Naive thymus-derived CD4-positive, alpha-beta T cell (primary cell): ENCODE measurements at regions not wholly inside any gene's neighbourhood (a gene's known extent, or its start where the extent isn't known, plus 50 kb on each side); places are given as distances from the start of the nearest gene placed in this dataset.

Source experiments
- ATAC-seq: fragments of 150-1000 bp; cut with Tn5 transposase; 2 replicates; pipeline ENCODE4 v1.10.0; 2021; ENCODE audit warnings: mild to moderate bottlenecking, moderate library complexity
- CTCF ChIA-PET: fragments of 350-600 bp; sonication (Branson Sonifier 250); formaldehyde crosslinking; loops from one replicate; lab custom pipeline; 2021; ENCODE audit warnings: antibody characterized with exemption; lab: Charles Lee
- POLR2A ChIA-PET: fragments of 350-600 bp; sonication (Branson Sonifier 250); formaldehyde crosslinking; loops from one replicate; lab custom pipeline; 2021; ENCODE audit warnings: antibody characterized with exemption, inconsistent platforms; lab: Charles Lee
- DNase-seq, 9 donors: peaks; one replicate each; pipeline versions ENCODE4 v3.0.0 to v3.0.0-alpha.2; 2020 to 2022; ENCODE audit warnings: mixed read lengths in 1 of 9
- H3K27ac ChIP-seq: one replicate; pipeline ENCODE4 v1.7.0; 2013; ENCODE audit warnings: mild to moderate bottlenecking, low read depth, low read length, moderate library complexity
- H3K27me3 ChIP-seq, 2 donors: one replicate each; pipeline ENCODE4 v1.7.0; 2013; ENCODE audit warnings: low read length in 2 of 2, mild to moderate bottlenecking in 2 of 2, moderate library complexity in 2 of 2; ENCODE audit not compliant: control insufficient read depth in 2 of 2, insufficient read depth in 2 of 2
- H3K36me3 ChIP-seq, 3 experiments: 1 replicate in 2 of 3; 2 replicates in 1 of 3; pipeline ENCODE4 v1.7.0; 2013; ENCODE audit warnings: low read length in 3 of 3, mild to moderate bottlenecking in 3 of 3, moderate library complexity in 1 of 3; ENCODE audit not compliant: insufficient read depth in 3 of 3, control insufficient read depth in 2 of 3
- H3K4me1 ChIP-seq, 2 donors: one replicate each; pipeline ENCODE4 v1.7.0; 2013; ENCODE audit warnings: low read length in 2 of 2, mild to moderate bottlenecking in 2 of 2, moderate library complexity in 1 of 2; ENCODE audit not compliant: control insufficient read depth in 2 of 2, insufficient read depth in 2 of 2
- H3K4me3 ChIP-seq: 2 replicates; pipeline ENCODE4 v1.7.0; 2013; ENCODE audit warnings: mild to moderate bottlenecking, low read length
- H3K9me3 ChIP-seq, 3 experiments: 1 replicate in 2 of 3; 2 replicates in 1 of 3; pipeline ENCODE4 v1.7.0; 2013; ENCODE audit warnings: low read length in 3 of 3; ENCODE audit not compliant: control insufficient read depth in 2 of 3
- H3K27ac Mint-ChIP-seq, 9 donors: one replicate each; pipeline ENCODE4 v1.8.0; 2020 to 2022; ENCODE audit warnings: mixed read lengths in 9 of 9, mild to moderate bottlenecking in 8 of 9, moderate library complexity in 5 of 9, inconsistent platforms in 2 of 9
- H3K27me3 Mint-ChIP-seq, 5 donors: one replicate each; pipeline ENCODE4 v1.8.0; 2021 to 2022; ENCODE audit warnings: mixed read lengths in 5 of 5, mild to moderate bottlenecking in 1 of 5
- H3K36me3 Mint-ChIP-seq, 5 donors: one replicate each; pipeline ENCODE4 v1.8.0; 2020 to 2022; ENCODE audit warnings: mixed read lengths in 5 of 5, mild to moderate bottlenecking in 3 of 5, inconsistent platforms in 1 of 5
- H3K4me1 Mint-ChIP-seq, 7 donors: one replicate each; pipeline ENCODE4 v1.8.0; 2020 to 2022; ENCODE audit warnings: mixed read lengths in 7 of 7, mild to moderate bottlenecking in 3 of 7, inconsistent platforms in 1 of 7
- H3K4me3 Mint-ChIP-seq, 10 donors: one replicate each; pipeline ENCODE4 v1.8.0; 2020 to 2022; ENCODE audit warnings: mild to moderate bottlenecking in 10 of 10, mixed read lengths in 10 of 10, moderate library complexity in 6 of 10, inconsistent platforms in 2 of 10
- H3K9me3 Mint-ChIP-seq, 11 donors: one replicate each; pipeline ENCODE4 v1.8.0; 2020 to 2022; ENCODE audit warnings: mixed read lengths in 11 of 11, mild to moderate bottlenecking in 4 of 11, inconsistent platforms in 1 of 11, moderate library complexity in 1 of 11
- intact Hi-C, 2 donors: fragments of 100-400 bp; cut with micrococcal nuclease; formaldehyde crosslinking; loops; one replicate each; pipeline ENCODE4 v1.15.1; 2023

GRCh38 chr5:114006582-114006981 lies 355.3 kb upstream of the KCNN2 start:
- peaks cover 0 to 5% (median 1%) of the 10 kb centered on the region in 11 donors for H3K9me3 Mint-ChIP-seq
- ChIA-PET CTCF (no interaction called here), POLR2A (no interaction called here)
- no peaks in the 10 kb centered on the region for H3K4me1 Mint-ChIP-seq
- H3K4me1 ChIP-seq: no peaks in the 10 kb centered on the region
- DNase-seq (no peak), ATAC-seq (no peak)
- no peaks in the 10 kb centered on the region for H3K27me3 Mint-ChIP-seq
- no peaks in the 10 kb centered on the region for H3K27me3 ChIP-seq
- no peak overlapping the region for H3K4me3 ChIP-seq
- no peaks in the 10 kb centered on the region for H3K9me3 ChIP-seq
- no peak overlapping the region for H3K27ac ChIP-seq
- H3K27ac Mint-ChIP-seq: no peak overlapping the region
- intact Hi-C loops: no loop called here
- H3K36me3 Mint-ChIP-seq: no peaks in the 10 kb centered on the region
- H3K4me3 Mint-ChIP-seq: no peak overlapping the region
- H3K36me3 ChIP-seq: no peaks in the 10 kb centered on the region

DNA sequence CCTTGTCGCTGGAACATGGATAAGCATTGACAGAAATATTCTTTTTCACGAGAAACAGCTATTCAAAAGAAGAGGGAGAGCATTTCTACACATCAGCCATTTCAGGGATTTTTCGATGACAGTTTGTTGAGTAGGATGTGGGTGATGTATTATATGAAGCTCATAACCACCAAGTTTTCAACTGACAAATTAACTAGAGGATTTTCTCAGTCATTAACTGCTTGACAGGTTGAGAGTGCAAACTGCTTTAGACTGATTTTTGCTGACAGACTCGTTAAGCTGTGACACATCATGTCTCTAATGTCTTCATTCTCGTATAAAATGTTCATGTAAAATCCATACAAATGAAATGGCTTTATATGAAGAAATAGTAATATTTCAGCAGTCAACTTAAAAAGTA lies 354.2 kb upstream of the KCNN2 start:
- DNase-seq (no peak), ATAC-seq (no peak)
- H3K36me3 ChIP-seq: no peaks in the 10 kb centered on the region
- ChIA-PET POLR2A (no interaction called here), CTCF (no interaction called here)
- no peaks in the 10 kb centered on the region for H3K27me3 Mint-ChIP-seq
- no peak overlapping the region for H3K4me3 ChIP-seq
- intact Hi-C loops: no loop called here
- H3K4me3 Mint-ChIP-seq: no peak overlapping the region
- no peaks in the 10 kb centered on the region for H3K9me3 ChIP-seq
- H3K9me3 Mint-ChIP-seq: peaks cover 0 to 5% (median 0%) of the 10 kb centered on the region in 11 donors
- H3K27me3 ChIP-seq: no peaks in the 10 kb centered on the region
- no peaks in the 10 kb centered on the region for H3K36me3 Mint-ChIP-seq
- H3K4me1 ChIP-seq: no peaks in the 10 kb centered on the region
- no peak overlapping the region for H3K27ac ChIP-seq
- H3K27ac Mint-ChIP-seq: no peak overlapping the region
- H3K4me1 Mint-ChIP-seq: no peaks in the 10 kb centered on the region

DNA sequence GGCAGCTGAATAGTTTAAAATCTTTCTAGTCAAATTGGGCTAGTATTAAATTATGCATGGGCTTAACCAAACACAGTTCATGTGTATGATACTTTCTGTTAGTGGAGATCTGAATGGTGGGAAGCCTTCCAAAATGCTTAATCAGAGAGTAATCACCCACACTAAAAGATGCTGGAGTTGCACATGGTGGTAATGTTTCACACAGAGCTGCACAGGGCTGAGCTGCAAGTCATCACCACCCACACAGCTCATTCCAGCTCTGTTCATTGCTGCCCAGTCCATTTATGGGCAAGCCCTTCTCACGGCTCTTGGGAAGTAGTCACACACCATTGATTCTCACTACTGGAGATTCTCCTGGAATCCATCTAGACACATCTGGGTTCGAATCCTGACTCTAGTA lies 351.5 kb upstream of the KCNN2 start:
- no peaks in the 10 kb centered on the region for H3K27me3 ChIP-seq
- no peaks in the 10 kb centered on the region for H3K36me3 ChIP-seq
- Mint-ChIP-seq H3K4me1 (no peaks in the 10 kb centered on the region), H3K36me3 (no peaks in the 10 kb centered on the region), H3K9me3 (peaks cover 0 to 5% (median 0%) of the 10 kb centered on the region in 11 donors), H3K27me3 (no peaks in the 10 kb centered on the region), H3K27ac (no peak overlapping the region), H3K4me3 (no peak overlapping the region)
- POLR2A ChIA-PET: no interaction called here
- no peaks in the 10 kb centered on the region for H3K4me1 ChIP-seq
- H3K9me3 ChIP-seq: no peaks in the 10 kb centered on the region
- DNase-seq (no peak), ATAC-seq (no peak)
- H3K4me3 ChIP-seq: no peak overlapping the region
- intact Hi-C loops: no loop called here
- CTCF ChIA-PET: no interaction called here
- H3K27ac ChIP-seq: no peak overlapping the region

DNA sequence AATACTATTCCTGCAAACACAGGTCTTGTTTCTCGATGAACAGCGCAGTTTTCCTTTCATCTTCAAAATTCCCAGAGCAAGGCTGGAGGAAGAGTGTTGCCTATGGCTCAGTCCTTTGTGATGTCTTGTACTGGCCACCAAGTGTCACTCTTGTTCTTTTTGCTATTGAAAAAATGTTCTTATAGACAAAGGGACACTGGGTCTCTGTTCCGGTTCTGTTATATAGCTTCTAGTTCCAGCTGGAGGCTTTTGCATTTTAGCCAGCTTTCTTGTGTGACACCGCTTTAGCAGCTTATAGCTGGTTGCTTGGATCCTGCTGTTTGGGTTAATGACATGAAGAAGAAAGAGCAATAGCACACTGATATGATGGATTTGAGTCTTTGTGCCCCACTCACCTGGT lies 343.7 kb upstream of the KCNN2 start:
- no peaks in the 10 kb centered on the region for H3K4me1 ChIP-seq

GRCh38 chr5:114038756-114039155 lies 323.1 kb upstream of the KCNN2 start:
- intact Hi-C loops: no loop called here
- ATAC-seq: no peak
- no peaks in the 10 kb centered on the region for H3K4me1 ChIP-seq
- POLR2A ChIA-PET: no interaction called here
- H3K4me3 ChIP-seq: no peak overlapping the region
- H3K9me3 Mint-ChIP-seq: peaks cover 0 to 29% (median 6%) of the 10 kb centered on the region in 11 donors
- H3K4me1 Mint-ChIP-seq: no peaks in the 10 kb centered on the region
- no peaks in the 10 kb centered on the region for H3K36me3 Mint-ChIP-seq
- no peaks in the 10 kb centered on the region for H3K27me3 Mint-ChIP-seq
- H3K27me3 ChIP-seq: no peaks in the 10 kb centered on the region
- no peaks in the 10 kb centered on the region for H3K36me3 ChIP-seq
- no peak for DNase-seq
- CTCF ChIA-PET: no interaction called here
- no peak overlapping the region for H3K4me3 Mint-ChIP-seq
- H3K27ac ChIP-seq: no peak overlapping the region
- H3K9me3 ChIP-seq: no peaks in the 10 kb centered on the region
- no peak overlapping the region for H3K27ac Mint-ChIP-seq

More for the DNA sequence above, 343.7 kb upstream of the KCNN2 start:
- Histone ChIP-seq H3K27ac (no peak overlapping the region), H3K27me3 (no peaks in the 10 kb centered on the region), H3K36me3 (no peaks in the 10 kb centered on the region), H3K9me3 (no peaks in the 10 kb centered on the region), H3K4me3 (no peak overlapping the region)
- ChIA-PET CTCF (no interaction called here), POLR2A (no interaction called here)
- Mint-ChIP-seq H3K4me1 (no peaks in the 10 kb centered on the region), H3K9me3 (peaks cover 0 to 9% (median 3%) of the 10 kb centered on the region in 11 donors), H3K27ac (no peak overlapping the region), H3K27me3 (no peaks in the 10 kb centered on the region), H3K4me3 (no peak overlapping the region), H3K36me3 (peaks cover 0 to 3% (median 0%) of the 10 kb centered on the region in 5 donors)
- intact Hi-C loops: no loop called here
- DNase-seq (no peak), ATAC-seq (no peak)

GRCh38 chr5:114050087-114050486 lies 311.8 kb upstream of the KCNN2 start:
- no peaks in the 10 kb centered on the region for H3K36me3 ChIP-seq
- intact Hi-C loops: no loop called here
- no peaks in the 10 kb centered on the region for H3K36me3 Mint-ChIP-seq
- no peaks in the 10 kb centered on the region for H3K9me3 ChIP-seq
- no peak overlapping the region for H3K4me3 Mint-ChIP-seq
- H3K4me1 ChIP-seq: no peaks in the 10 kb centered on the region
- no peak overlapping the region for H3K27ac ChIP-seq
- H3K4me3 ChIP-seq: no peak overlapping the region
- POLR2A ChIA-PET: no interaction called here
- H3K27me3 ChIP-seq: peaks cover 0 to 4% of the 10 kb centered on the region in 2 donors
- DNase-seq (no peak), ATAC-seq (no peak)
- no peaks in the 10 kb centered on the region for H3K4me1 Mint-ChIP-seq
- H3K9me3 Mint-ChIP-seq: peaks cover 0 to 14% (median 0%) of the 10 kb centered on the region in 11 donors
- H3K27ac Mint-ChIP-seq: no peak overlapping the region
- H3K27me3 Mint-ChIP-seq: peaks cover 17 to 19% (median 18%) of the 10 kb centered on the region in 5 donors
- CTCF ChIA-PET: no interaction called here

GRCh38 chr5:114053372-114053771 lies 308.5 kb upstream of the KCNN2 start:
- ChIA-PET CTCF (no interaction called here), POLR2A (no interaction called here)
- H3K36me3 Mint-ChIP-seq: peaks cover 0 to 8% (median 0%) of the 10 kb centered on the region in 5 donors
- peaks cover 39 to 41% (median 40%) of the 10 kb centered on the region in 5 donors for H3K27me3 Mint-ChIP-seq
- H3K27ac ChIP-seq: no peak overlapping the region
- intact Hi-C loops: no loop called here
- peaks cover 0 to 4% of the 10 kb centered on the region in 2 donors for H3K27me3 ChIP-seq
- no peaks in the 10 kb centered on the region for H3K4me1 Mint-ChIP-seq
- H3K4me3 ChIP-seq: no peak overlapping the region
- no peaks in the 10 kb centered on the region for H3K4me1 ChIP-seq
- ATAC-seq (no peak), DNase-seq (no peak)
- no peaks in the 10 kb centered on the region for H3K9me3 ChIP-seq
- no peak overlapping the region for H3K27ac Mint-ChIP-seq
- H3K9me3 Mint-ChIP-seq: peaks cover 0 to 12% (median 3%) of the 10 kb centered on the region in 11 donors
- no peaks in the 10 kb centered on the region for H3K36me3 ChIP-seq
- H3K4me3 Mint-ChIP-seq: peak overlapping the region in 1 of 10 donors; percentile 18
